ENCODE measurements at regions not wholly inside any gene's neighbourhood (a gene's known extent, or its start where the extent isn't known, plus 50 kb on each side); places are given as distances from the start of the nearest gene placed in this dataset.

- TF ChIP-seq FOXJ3 (CRISPR knock-in tag; IDR thresholded peaks at IDR 0.05; ENCODE audit: borderline replicate concordance) (no peak), CBFB (CRISPR knock-in tag; IDR thresholded peaks at IDR 0.05; ENCODE audit: low read depth) (no peak), PRDM15 (CRISPR knock-in tag; IDR thresholded peaks at IDR 0.05) (no peak), TEAD4 (CRISPR knock-in tag; IDR thresholded peaks at IDR 0.05) (no peak), MAX (CRISPR knock-in tag; IDR thresholded peaks at IDR 0.05) (no peak), NR1H2 (CRISPR knock-in tag; IDR thresholded peaks at IDR 0.05) (no peak)
Observed at GRCh38 chr6:147750413-147750812, 241.9 kb downstream of the SAMD5 start.
